K562 (cell line): ENCODE measurements at regions not wholly inside any gene's neighbourhood (a gene's known extent, or its start where the extent isn't known, plus 50 kb on each side); places are given as distances from the start of the nearest gene placed in this dataset.

Source experiments
- ATAC-seq: fragments of 200-7000 bp; cut with Tn5 transposase; 3 replicates; pipeline ENCODE4 v1.9.1; 2020; ENCODE audit warnings: moderate library complexity
- BruUV-seq: library from RNA; stranded (reverse); fragments of 400-500 nt; replicated peaks from 2 replicates; lab custom pipeline; 2021; lab: Mats Ljungman, UMichigan
- CTCF ChIA-PET: fragments of 300-600 bp; formaldehyde crosslinking; extraction: SDS; loops from one replicate; lab custom pipeline; 2021; ENCODE audit warnings: low intra/inter-chr PET ratio; lab: Yijun Ruan, JAX
- POLR2A ChIA-PET: fragments of 300-600, 350-650 bp; sonication (Branson Sonifier 250); formaldehyde crosslinking; extraction: SDS; loops from one replicate; lab custom pipeline; 2021; ENCODE audit warnings: antibody characterized with exemption, inconsistent platforms; lab: Yijun Ruan, JAX
- DNase-seq, 4 experiments: peaks; one replicate each; pipeline versions ENCODE4 v3.0.0 to v3.0.0-alpha.2; 2011 to 2018; ENCODE audit warnings: low spot score in 3 of 4, mixed read lengths in 3 of 4; ENCODE audit errors: extremely low read depth in 1 of 4
- FAIRE-seq: peaks from 2 replicates; lab custom pipeline; 2011; peaks lifted over from hg19 to GRCh38; lab: Jason Lieb, UNC
- H2AFZ ChIP-seq: 2 replicates; pipeline ENCODE4 v1.6.0; 2011; ENCODE audit warnings: low read depth, low read length, control low read depth, inconsistent platforms
- H3K27ac ChIP-seq: fragments of 200-600 bp; 3 replicates; pipeline ENCODE4 v1.8.0; 2011; ENCODE audit warnings: low read depth, mild to moderate bottlenecking, control low read depth, inconsistent platforms, low read length, moderate library complexity, mixed read lengths; ENCODE audit errors: extremely low read depth
- H3K27me3 ChIP-seq, 2 experiments: fragments of 300-600 bp in 1 of 2; 2 replicates in 1 of 2; 3 replicates in 1 of 2; pipeline versions ENCODE4 v1.6.0 to v1.8.0; 2011; ENCODE audit warnings: inconsistent platforms in 2 of 2, low read length in 2 of 2, mild to moderate bottlenecking in 1 of 2, mixed read lengths in 1 of 2, moderate library complexity in 1 of 2; ENCODE audit not compliant: control insufficient read depth in 2 of 2, insufficient read depth in 2 of 2
- H3K36me3 ChIP-seq: fragments of 300-600 bp; 3 replicates; pipeline ENCODE4 v1.8.0; 2011; ENCODE audit warnings: mild to moderate bottlenecking, low read length, inconsistent platforms; ENCODE audit not compliant: control insufficient read depth, insufficient read depth
- H3K4me1 ChIP-seq, 2 experiments: fragments of 200-600 bp in 1 of 2; replicated peaks in 1 of 2; 2 replicates in 1 of 2; 3 replicates in 1 of 2; pipeline versions ENCODE4 v1.5.1 to v1.8.0; 2011; ENCODE audit warnings: inconsistent platforms in 2 of 2, low read length in 2 of 2, mild to moderate bottlenecking in 1 of 2, mixed read lengths in 1 of 2, moderate library complexity in 1 of 2; ENCODE audit not compliant: control insufficient read depth in 2 of 2, insufficient read depth in 2 of 2
- H3K4me2 ChIP-seq: 2 replicates; pipeline ENCODE4 v1.6.1; 2011; ENCODE audit warnings: low read length, control low read depth, inconsistent platforms, mixed read lengths; ENCODE audit not compliant: insufficient read depth
- H3K4me3 ChIP-seq: fragments of 200-600 bp; sonication (generic), shearing (Covaris generic); 2 replicates; pipeline ENCODE4 v1.5.1; 2016; ENCODE audit warnings: control low read depth, inconsistent platforms
- H3K79me2 ChIP-seq: fragments of 200-600 bp; 3 replicates; pipeline ENCODE4 v1.8.0; 2011; ENCODE audit warnings: low read length, inconsistent platforms; ENCODE audit not compliant: control insufficient read depth, insufficient read depth
- H3K9ac ChIP-seq, 2 experiments: 2 replicates each; pipeline versions ENCODE4 v1.6.0 to v1.6.1; 2011; ENCODE audit warnings: low read depth in 2 of 2, low read length in 2 of 2, control low read depth in 1 of 2, inconsistent platforms in 1 of 2, mild to moderate bottlenecking in 1 of 2, mixed read lengths in 1 of 2; ENCODE audit not compliant: insufficient read depth in 1 of 2
- H3K9me1 ChIP-seq: one replicate; pipeline ENCODE4 v1.6.0; 2011; ENCODE audit warnings: inconsistent platforms, mild to moderate bottlenecking, low read length, moderate library complexity; ENCODE audit not compliant: control insufficient read depth, insufficient read depth
- H3K9me3 ChIP-seq: replicated peaks from 2 replicates; pipeline ENCODE4 v1.5.1; 2011; ENCODE audit warnings: low read depth, low read length, inconsistent platforms; ENCODE audit not compliant: control insufficient read depth, insufficient read depth
- H4K20me1 ChIP-seq: replicated peaks from 2 replicates; pipeline ENCODE4 v1.6.1; 2011; ENCODE audit warnings: low read length, inconsistent platforms, mixed read lengths; ENCODE audit not compliant: control insufficient read depth, insufficient read depth
- ARID1B ChIP-seq: fragments of 450-650 bp; IDR thresholded peaks from 2 replicates; pipeline ENCODE4 v1.6.1; 2016; ENCODE audit warnings: antibody characterized with exemption, mild to moderate bottlenecking, inconsistent platforms
- BCOR ChIP-seq: fragments of 450-650 bp; IDR thresholded peaks from 2 replicates; pipeline ENCODE4 v1.6.1; 2016
- CBFA2T3 ChIP-seq: fragments of 450-650 bp; IDR thresholded peaks from 2 replicates; pipeline ENCODE4 v1.6.1; 2017
- CHD4 ChIP-seq: fragments of 200-600 bp; sonication (generic); IDR thresholded peaks from 3 replicates; pipeline ENCODE4 v1.6.1; 2012; ENCODE audit warnings: low read depth, mild to moderate bottlenecking, mixed read lengths, low read length, inconsistent platforms; ENCODE audit not compliant: insufficient read depth, insufficient replicate concordance, poor library complexity, severe bottlenecking
- E2F5 ChIP-seq: sonication (generic); formaldehyde crosslinking; IDR thresholded peaks from 2 replicates; pipeline ENCODE4 v1.8.0; 2022; ENCODE audit warnings: mild to moderate bottlenecking, missing genetic modification reagents
- ESRRB ChIP-seq: fragments of 250-450 bp; sonication (Bioruptor Pico); IDR thresholded peaks from 2 replicates; pipeline ENCODE4 v1.5.0; 2020; ENCODE audit warnings: mild to moderate bottlenecking, moderate library complexity, borderline replicate concordance
- GABPB1 ChIP-seq: sonication (generic); formaldehyde crosslinking; IDR thresholded peaks from 2 replicates; pipeline ENCODE4 v1.8.0; 2022; ENCODE audit warnings: mild to moderate bottlenecking, missing genetic modification reagents
- GTF2A2 ChIP-seq: IDR thresholded peaks from 2 replicates; pipeline ENCODE4 v1.6.1; 2016; ENCODE audit warnings: mild to moderate bottlenecking, missing genetic modification characterization, missing compliant biosample characterization
- HDAC2 ChIP-seq: fragments of 450-650 bp; IDR thresholded peaks from 2 replicates; pipeline ENCODE4 v1.6.1; 2016; ENCODE audit warnings: mild to moderate bottlenecking
- KDM1A ChIP-seq, 2 experiments: fragments of 450-650 bp; IDR thresholded peaks; 2 replicates each; pipeline ENCODE4 v1.6.1; 2016; ENCODE audit warnings: mild to moderate bottlenecking in 2 of 2
- MECOM ChIP-seq: fragments of 250-450 bp; sonication (Bioruptor Pico); IDR thresholded peaks from 2 replicates; pipeline ENCODE4 v1.8.0; 2022; ENCODE audit warnings: inconsistent platforms
- MTF1 ChIP-seq: fragments of 250-450 bp; sonication (Bioruptor Pico); IDR thresholded peaks from 2 replicates; pipeline ENCODE4 v1.9.0; 2021; ENCODE audit warnings: moderate library complexity, mild to moderate bottlenecking, inconsistent platforms, borderline replicate concordance
- NRF1 ChIP-seq, 2 experiments: fragments of 450-650 bp; IDR thresholded peaks in 1 of 2; conservative IDR thresholded peaks in 1 of 2; 2 replicates each; pipeline ENCODE4 v1.6.1; 2014; ENCODE audit warnings: mild to moderate bottlenecking in 2 of 2
- RBM25 ChIP-seq: fragments of 200-400 bp; formaldehyde crosslinking; IDR thresholded peaks from 2 replicates; pipeline ENCODE4 v1.6.1; 2018; ENCODE audit warnings: low read length, low read depth, moderate library complexity; ENCODE audit not compliant: severe bottlenecking
- RCOR1 ChIP-seq, 2 experiments: IDR thresholded peaks; 2 replicates each; pipeline ENCODE4 v1.6.1; 2012; ENCODE audit warnings: low read depth in 2 of 2, low read length in 2 of 2, borderline replicate concordance in 1 of 2, improper control_type of control experiment in 1 of 2
- RFX7 ChIP-seq: fragments of 250-450 bp; sonication (Bioruptor Pico); IDR thresholded peaks from 2 replicates; pipeline ENCODE4 v1.5.1; 2021; ENCODE audit warnings: mild to moderate bottlenecking
- ZNF133 ChIP-seq: fragments of 250-450 bp; sonication (Bioruptor Pico); IDR thresholded peaks from 2 replicates; pipeline ENCODE4 v1.4.0; 2020; ENCODE audit warnings: mild to moderate bottlenecking
- ZNF282 ChIP-seq: sonication (generic); formaldehyde crosslinking; IDR thresholded peaks from 2 replicates; pipeline ENCODE4 v1.8.1; 2023; ENCODE audit warnings: missing genetic modification reagents
- ZNF764 ChIP-seq: fragments of 250-450 bp; sonication (Bioruptor Pico); IDR thresholded peaks from 2 replicates; pipeline ENCODE4 v1.4.0; 2020; ENCODE audit warnings: low read depth, mild to moderate bottlenecking, moderate library complexity
- WGBS: fragments of 100-300 bp; shearing (Covaris generic); methylation state at CpG from one replicate; pipeline ENCODE4 v1.1.6; 2016; ENCODE audit warnings: low coverage, mixed read lengths; ENCODE audit not compliant: insufficient coverage; ENCODE audit errors: missing lambda C conversion rate; 5-methylcytosine and 5-hydroxymethylcytosine counted together
- in situ Hi-C: fragments of 300-500 bp; cut with MboI; formaldehyde crosslinking; loops from 4 replicates; pipeline ENCODE4 v1.15.0; 2018; ENCODE audit warnings: inconsistent platforms, mixed read lengths
- intact Hi-C: fragments of 100-400 bp; cut with micrococcal nuclease; formaldehyde crosslinking; loops from 2 replicates; pipeline ENCODE4 v1.14.2; 2022
- TF ChIP-seq, protein P1 (sequence below): fragments of 450-650 bp; formaldehyde crosslinking; IDR thresholded peaks from 2 replicates; pipeline ENCODE4 v1.4.0; 2022; ENCODE audit warnings: missing genetic modification characterization

GRCh38 chr17:33966410-33967059 is 288.6 kb upstream of the CCL2 start (continued):
- TF ChIP-seq ZNF133 (CRISPR knock-in tag) (no peak), ARID1B (peak; percentile 69), ESRRB (no peak), RCOR1 (IDR thresholded peaks at IDR 0.05; ENCODE audit: borderline replicate concordance in 1 of 2, low read depth in 2 of 2, low read length in 2 of 2) (peak in 1 of 2 experiments; percentile 6; a peak in 2 of 4 replicates), RBM25 (peak; percentile 82), GTF2A2 (tag) (no peak)

DNA sequence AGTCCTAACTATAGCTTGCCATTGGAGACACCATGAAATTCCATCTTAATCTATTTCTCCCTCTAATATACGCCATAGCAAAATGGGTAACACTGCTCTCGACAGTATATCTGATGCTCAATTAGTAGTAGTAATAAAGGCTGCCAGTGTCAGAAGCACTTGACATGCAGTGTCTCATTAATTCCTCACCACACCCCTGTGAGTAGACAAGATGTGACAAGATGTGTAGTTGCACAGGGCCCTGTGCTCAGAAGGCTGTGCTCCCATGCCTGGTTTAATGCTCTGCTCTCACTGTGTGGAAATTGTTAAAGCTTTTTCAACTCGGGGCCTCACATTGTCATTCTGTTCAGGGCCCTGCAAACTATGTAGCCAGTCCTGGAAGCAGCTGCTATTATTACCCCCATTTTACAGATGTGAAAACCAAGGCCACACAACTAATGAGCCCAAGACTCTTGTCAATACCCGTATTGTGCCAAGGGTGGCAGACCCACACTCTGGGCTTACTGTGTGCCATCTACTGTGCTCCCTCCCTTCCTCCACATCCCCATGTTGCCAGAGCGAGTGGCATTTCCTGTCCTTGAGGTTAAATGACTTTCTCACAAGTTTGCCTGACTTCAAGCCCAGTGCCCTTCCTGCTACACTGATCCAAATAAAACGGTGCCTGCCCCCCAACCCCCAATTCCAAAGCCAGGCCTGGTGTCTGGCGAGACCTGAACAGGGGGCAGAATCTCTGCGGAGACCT is 287.3 kb upstream of the CCL2 start:
- H3K4me2 ChIP-seq = no peak overlapping the region
- no peaks in the 10 kb centered on the region for H3K9me3 ChIP-seq
- in situ Hi-C loops (no loop called here), intact Hi-C loops (no loop called here)
- ATAC-seq (no peak), DNase-seq (no peak), FAIRE-seq (no peak)
- CTCF ChIA-PET = no interaction called here
- no peaks in the 10 kb centered on the region for H3K36me3 ChIP-seq
- H3K27ac ChIP-seq = no peak overlapping the region
- no peaks in the 10 kb centered on the region for H4K20me1 ChIP-seq
- H3K4me3 ChIP-seq = no peak overlapping the region
- 32% methylated on average over 8 of the region's 8 CpGs for WGBS
- no TSS peak for BruUV-seq
- no peak overlapping the region for H2AFZ ChIP-seq
- H3K79me2 ChIP-seq = no peaks in the 10 kb centered on the region
- peaks cover 4 to 20% of the 10 kb centered on the region in 2 experiments; a peak in 3 of 5 replicates for H3K4me1 ChIP-seq
- H3K9ac ChIP-seq = no peak overlapping the region
- POLR2A ChIA-PET = interaction anchor here (0.6 kb wide), 1 partner anchor 31 kb away, joined by 3 read pairs; no protein-coding TSS in a partner anchor
- no peaks in the 10 kb centered on the region for H3K9me1 ChIP-seq
- H3K27me3 ChIP-seq = peaks cover 8 to 25% of the 10 kb centered on the region in 2 experiments; a peak in 4 of 5 replicates
- TF ChIP-seq HDAC2 (0 out of 2 replicates have a peak, but pooled peaks have one; percentile 47), MTF1 (CRISPR knock-in tag) (no peak), E2F5 (CRISPR knock-in tag) (no peak), GABPB1 (no peak), RBM25 (peak; percentile 70), KDM1A (IDR thresholded peaks at IDR 0.05) (peak in 1 of 2 experiments; percentile 52; a peak in 1 of 4 replicates), ZNF282 (CRISPR knock-in tag) (no peak), CBFA2T3 (no peak), MECOM (no peak), RFX7 (CRISPR knock-in tag) (no peak), NRF1 (conservative IDR thresholded peaks at IDR 0.05 in 1 of 2, IDR thresholded peaks at IDR 0.05 in 1 of 2) (no peak), BCOR (peak; percentile 84), CHD4 (peak; percentile 39), ZNF764 (no peak)
- TF ChIP-seq, protein P1, sequence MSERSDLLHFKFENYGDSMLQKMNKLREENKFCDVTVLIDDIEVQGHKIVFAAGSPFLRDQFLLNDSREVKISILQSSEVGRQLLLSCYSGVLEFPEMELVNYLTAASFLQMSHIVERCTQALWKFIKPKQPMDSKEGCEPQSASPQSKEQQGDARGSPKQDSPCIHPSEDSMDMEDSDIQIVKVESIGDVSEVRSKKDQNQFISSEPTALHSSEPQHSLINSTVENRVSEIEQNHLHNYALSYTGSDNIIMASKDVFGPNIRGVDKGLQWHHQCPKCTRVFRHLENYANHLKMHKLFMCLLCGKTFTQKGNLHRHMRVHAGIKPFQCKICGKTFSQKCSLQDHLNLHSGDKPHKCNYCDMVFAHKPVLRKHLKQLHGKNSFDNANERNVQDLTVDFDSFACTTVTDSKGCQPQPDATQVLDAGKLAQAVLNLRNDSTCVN (CRISPR knock-in tag) = no peak
